SK-N-SH (cell line): ENCODE measurements at regions not wholly inside any gene's neighbourhood (a gene's known extent, or its start where the extent isn't known, plus 50 kb on each side); places are given as distances from the start of the nearest gene placed in this dataset.

ENCODE experiments used
- CTCF ChIA-PET: fragments of 300-600, 350-600 bp; formaldehyde crosslinking; extraction: SDS; loops from one replicate; lab custom pipeline; 2021; lab: Yijun Ruan, JAX
- POLR2A ChIA-PET: fragments of 350-600 bp; sonication (Branson Sonifier 250); formaldehyde crosslinking; extraction: SDS; loops from one replicate; lab custom pipeline; 2020; ENCODE audit warnings: antibody characterized with exemption, inconsistent platforms; lab: Yijun Ruan, JAX
- DNase-seq: peaks from one replicate; pipeline ENCODE4 v3.0.0; 2012
- H2AFZ ChIP-seq: fragments of 200-600 bp; sonication (generic); 2 replicates; pipeline ENCODE4 v1.8.1; 2016; ENCODE audit warnings: antibody characterized with exemption, mild to moderate bottlenecking, low read depth
- H3F3A ChIP-seq: fragments of 200-600 bp; sonication (generic); replicated peaks from 2 replicates; pipeline ENCODE3; 2016; ENCODE audit warnings: antibody characterized with exemption, mild to moderate bottlenecking; ENCODE audit not compliant: insufficient read depth
- H3K27ac ChIP-seq, 2 experiments: fragments of 200-500 bp in 1 of 2; fragments of 200-600 bp in 1 of 2; sonication (Bioruptor generic) in 1 of 2; sonication (generic), shearing (Covaris generic) in 1 of 2; 2 replicates each; pipeline versions ENCODE4 v1.5.1 to v1.6.1; 2014 to 2016; ENCODE audit warnings: low read depth in 2 of 2, inconsistent platforms in 1 of 2, low read length in 1 of 2, mild to moderate bottlenecking in 1 of 2, mixed read lengths in 1 of 2
- H3K27me3 ChIP-seq: fragments of 200-600 bp; sonication (generic), shearing (Covaris generic); 2 replicates; pipeline ENCODE4 v1.6.1; 2016; ENCODE audit warnings: mixed run types; ENCODE audit not compliant: insufficient read depth
- H3K36me3 ChIP-seq, 2 experiments: fragments of 200-500 bp in 1 of 2; fragments of 200-600 bp in 1 of 2; sonication (Bioruptor generic) in 1 of 2; sonication (generic) in 1 of 2; replicated peaks in 1 of 2; 2 replicates each; pipeline versions ENCODE3 to v1.5.1; 2014 to 2016; ENCODE audit warnings: low read length in 1 of 2, mild to moderate bottlenecking in 1 of 2; ENCODE audit not compliant: insufficient read depth in 2 of 2, control insufficient read depth in 1 of 2
- H3K4me1 ChIP-seq, 2 experiments: fragments of 200-500 bp in 1 of 2; fragments of 200-600 bp in 1 of 2; sonication (Bioruptor generic) in 1 of 2; sonication (generic), shearing (Covaris generic) in 1 of 2; 2 replicates each; pipeline versions ENCODE4 v1.5.1 to v1.6.1; 2014 to 2016; ENCODE audit warnings: low read depth in 1 of 2, low read length in 1 of 2, mixed run types in 1 of 2; ENCODE audit not compliant: insufficient read depth in 2 of 2, control insufficient read depth in 1 of 2
- H3K4me2 ChIP-seq: fragments of 200-600 bp; sonication (generic), shearing (Covaris generic); 2 replicates; pipeline ENCODE4 v1.6.1; 2017; ENCODE audit warnings: mixed run types
- H3K4me3 ChIP-seq, 2 experiments: fragments of 200-500 bp in 1 of 2; fragments of 200-600 bp in 1 of 2; sonication (Bioruptor generic) in 1 of 2; sonication (generic), shearing (Covaris generic) in 1 of 2; 2 replicates each; pipeline versions ENCODE4 v1.5.1 to v1.8.1; 2014 to 2016; ENCODE audit warnings: low read depth in 2 of 2, inconsistent platforms in 1 of 2, low read length in 1 of 2, mild to moderate bottlenecking in 1 of 2, mixed read lengths in 1 of 2, moderate library complexity in 1 of 2
- H3K79me2 ChIP-seq: fragments of 200-600 bp; sonication (generic); 2 replicates; pipeline ENCODE4 v1.8.1; 2017; ENCODE audit warnings: mild to moderate bottlenecking; ENCODE audit not compliant: insufficient read depth
- H3K9ac ChIP-seq: fragments of 200-600 bp; sonication (generic); 2 replicates; pipeline ENCODE4 v1.6.1; 2017; ENCODE audit warnings: mixed run types
- H3K9me2 ChIP-seq: fragments of 200-600 bp; sonication (generic); 2 replicates; pipeline ENCODE4 v1.6.1; 2017; ENCODE audit warnings: mixed run types
- H3K9me3 ChIP-seq: fragments of 200-600 bp; sonication (generic); 2 replicates; pipeline ENCODE4 v1.6.1; 2017; ENCODE audit warnings: mixed run types, mild to moderate bottlenecking, moderate library complexity
- H4K20me1 ChIP-seq: fragments of 200-600 bp; sonication (generic); 2 replicates; pipeline ENCODE4 v1.6.1; 2017; ENCODE audit warnings: mild to moderate bottlenecking, mixed run types; ENCODE audit not compliant: insufficient read depth
- CHD2 ChIP-seq: fragments of 150-350 bp; IDR thresholded peaks from 2 replicates; pipeline ENCODE4 v1.6.1; 2018; ENCODE audit warnings: low read length; ENCODE audit not compliant: partially characterized antibody
- EP300 ChIP-seq, 2 experiments: IDR thresholded peaks; 2 replicates each; pipeline versions ENCODE4 v1.4.0 to v1.6.1; 2012; ENCODE audit warnings: borderline replicate concordance in 1 of 2, low read depth in 1 of 2, low read length in 1 of 2
- EZH2phosphoT487 ChIP-seq: fragments of 200-600 bp; sonication (generic); IDR thresholded peaks from 2 replicates; pipeline ENCODE4 v1.6.1; 2017; ENCODE audit warnings: low read depth, mixed run types, mild to moderate bottlenecking, antibody characterized with exemption, moderate library complexity, borderline replicate concordance
- FOSL2 ChIP-seq: IDR thresholded peaks from 2 replicates; pipeline ENCODE4 v1.4.0; 2012; ENCODE audit warnings: low read depth, mild to moderate bottlenecking, moderate library complexity, borderline replicate concordance
- FOXJ3 ChIP-seq: sonication (generic); formaldehyde crosslinking; IDR thresholded peaks from 2 replicates; pipeline ENCODE4 v1.5.1; 2020; ENCODE audit warnings: mild to moderate bottlenecking, missing genetic modification reagents
- FOXM1 ChIP-seq: IDR thresholded peaks from 2 replicates; pipeline ENCODE4 v1.4.0; 2012; ENCODE audit warnings: low read depth, mild to moderate bottlenecking
- GABPA ChIP-seq: IDR thresholded peaks from 2 replicates; pipeline ENCODE4 v1.4.0; 2012; ENCODE audit warnings: low read depth, mild to moderate bottlenecking
- GATA2 ChIP-seq: sonication (generic); formaldehyde crosslinking; IDR thresholded peaks from 2 replicates; pipeline ENCODE4 v1.5.0; 2020; ENCODE audit warnings: mild to moderate bottlenecking, missing genetic modification reagents
- JUND ChIP-seq: IDR thresholded peaks from 2 replicates; pipeline ENCODE4 v1.4.0; 2012
- NRF1 ChIP-seq: IDR thresholded peaks from 2 replicates; pipeline ENCODE4 v1.6.1; 2012; ENCODE audit warnings: low read depth, mild to moderate bottlenecking, low read length
- RAD21 ChIP-seq: IDR thresholded peaks from 2 replicates; pipeline ENCODE4 v1.6.1; 2012; ENCODE audit warnings: mild to moderate bottlenecking, low read length
- RFX5 ChIP-seq: IDR thresholded peaks from 2 replicates; pipeline ENCODE4 v1.6.1; 2012; ENCODE audit warnings: mild to moderate bottlenecking, improper control_type of control experiment, low read length
- TAF1 ChIP-seq: IDR thresholded peaks from 2 replicates; pipeline ENCODE4 v1.6.1; 2012; ENCODE audit warnings: low read depth, mild to moderate bottlenecking, low read length, moderate library complexity, borderline replicate concordance
- TCF12 ChIP-seq: IDR thresholded peaks from 2 replicates; pipeline ENCODE4 v1.4.0; 2012
- YY1 ChIP-seq: IDR thresholded peaks from 2 replicates; pipeline ENCODE4 v1.4.0; 2012; ENCODE audit warnings: low read depth, mild to moderate bottlenecking
- WGBS: methylation state at CpG from one replicate; pipeline ENCODE4 v1.1.6; 2017; ENCODE audit warnings: low lambda C conversion rate; 5-methylcytosine and 5-hydroxymethylcytosine counted together
- TF ChIP-seq, protein P1 (sequence below): fragments of 150-350 bp; IDR thresholded peaks from 2 replicates; pipeline ENCODE4 v1.6.1; 2017; ENCODE audit warnings: antibody characterized with exemption, low read length, low read depth, borderline replicate concordance
- TF ChIP-seq, protein P2 (sequence below): fragments of 200-600 bp; sonication (generic); IDR thresholded peaks from 2 replicates; pipeline ENCODE4 v1.6.1; 2017; ENCODE audit warnings: antibody characterized with exemption, mild to moderate bottlenecking, moderate library complexity
- TF ChIP-seq, protein P3 (sequence below): IDR thresholded peaks from 2 replicates; pipeline ENCODE4; 2012
- TF ChIP-seq, protein P4 (sequence below): IDR thresholded peaks from 2 replicates; pipeline ENCODE4 v1.6.1; 2012; ENCODE audit warnings: mild to moderate bottlenecking, low read depth, low read length, moderate library complexity

DNA sequence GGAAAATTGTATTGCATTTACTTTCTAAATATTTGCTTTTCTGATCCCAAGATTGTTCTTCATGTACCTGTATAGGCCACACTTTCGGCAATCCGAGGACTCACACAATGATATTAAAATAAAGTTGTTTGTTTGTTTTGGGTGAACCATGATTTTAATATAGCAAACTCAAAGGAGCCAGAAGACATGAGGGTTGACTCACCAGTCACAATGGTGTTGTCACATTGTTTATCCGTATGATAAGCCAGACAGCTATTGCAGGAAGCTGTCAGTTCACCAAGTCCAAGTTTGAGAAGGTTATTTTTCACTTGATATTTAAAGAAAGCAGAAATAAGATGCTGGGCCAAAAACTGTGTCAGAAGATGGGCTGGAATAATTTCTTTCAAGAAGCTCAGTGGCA lies 67.1 kb upstream of the CPM start:
- H3K79me2 ChIP-seq: no peaks in the 10 kb centered on the region
- WGBS: 61% methylated on average over 3 of the region's 3 CpGs
- H3K9me2 ChIP-seq: no peaks in the 10 kb centered on the region
- no peaks in the 10 kb centered on the region for H4K20me1 ChIP-seq
- no peaks in the 10 kb centered on the region for H3F3A ChIP-seq
- TF ChIP-seq FOSL2 (no peak), EZH2phosphoT487 (no peak), YY1 (no peak), JUND (no peak), CHD2 (no peak), FOXJ3 (CRISPR knock-in tag) (no peak), FOXM1 (no peak), TAF1 (no peak), RAD21 (no peak), TCF12 (no peak), GATA2 (CRISPR knock-in tag) (no peak), RFX5 (no peak), GABPA (no peak), EP300 (IDR thresholded peaks at IDR 0.05; ENCODE audit: borderline replicate concordance in 1 of 2, low read depth in 1 of 2, low read length in 1 of 2) (no peak), NRF1 (no peak)
- TF ChIP-seq, protein P1, sequence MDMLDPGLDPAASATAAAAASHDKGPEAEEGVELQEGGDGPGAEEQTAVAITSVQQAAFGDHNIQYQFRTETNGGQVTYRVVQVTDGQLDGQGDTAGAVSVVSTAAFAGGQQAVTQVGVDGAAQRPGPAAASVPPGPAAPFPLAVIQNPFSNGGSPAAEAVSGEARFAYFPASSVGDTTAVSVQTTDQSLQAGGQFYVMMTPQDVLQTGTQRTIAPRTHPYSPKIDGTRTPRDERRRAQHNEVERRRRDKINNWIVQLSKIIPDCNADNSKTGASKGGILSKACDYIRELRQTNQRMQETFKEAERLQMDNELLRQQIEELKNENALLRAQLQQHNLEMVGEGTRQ: no peak
- TF ChIP-seq, protein P2, sequence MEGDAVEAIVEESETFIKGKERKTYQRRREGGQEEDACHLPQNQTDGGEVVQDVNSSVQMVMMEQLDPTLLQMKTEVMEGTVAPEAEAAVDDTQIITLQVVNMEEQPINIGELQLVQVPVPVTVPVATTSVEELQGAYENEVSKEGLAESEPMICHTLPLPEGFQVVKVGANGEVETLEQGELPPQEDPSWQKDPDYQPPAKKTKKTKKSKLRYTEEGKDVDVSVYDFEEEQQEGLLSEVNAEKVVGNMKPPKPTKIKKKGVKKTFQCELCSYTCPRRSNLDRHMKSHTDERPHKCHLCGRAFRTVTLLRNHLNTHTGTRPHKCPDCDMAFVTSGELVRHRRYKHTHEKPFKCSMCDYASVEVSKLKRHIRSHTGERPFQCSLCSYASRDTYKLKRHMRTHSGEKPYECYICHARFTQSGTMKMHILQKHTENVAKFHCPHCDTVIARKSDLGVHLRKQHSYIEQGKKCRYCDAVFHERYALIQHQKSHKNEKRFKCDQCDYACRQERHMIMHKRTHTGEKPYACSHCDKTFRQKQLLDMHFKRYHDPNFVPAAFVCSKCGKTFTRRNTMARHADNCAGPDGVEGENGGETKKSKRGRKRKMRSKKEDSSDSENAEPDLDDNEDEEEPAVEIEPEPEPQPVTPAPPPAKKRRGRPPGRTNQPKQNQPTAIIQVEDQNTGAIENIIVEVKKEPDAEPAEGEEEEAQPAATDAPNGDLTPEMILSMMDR: no peak
- TF ChIP-seq, protein P3, sequence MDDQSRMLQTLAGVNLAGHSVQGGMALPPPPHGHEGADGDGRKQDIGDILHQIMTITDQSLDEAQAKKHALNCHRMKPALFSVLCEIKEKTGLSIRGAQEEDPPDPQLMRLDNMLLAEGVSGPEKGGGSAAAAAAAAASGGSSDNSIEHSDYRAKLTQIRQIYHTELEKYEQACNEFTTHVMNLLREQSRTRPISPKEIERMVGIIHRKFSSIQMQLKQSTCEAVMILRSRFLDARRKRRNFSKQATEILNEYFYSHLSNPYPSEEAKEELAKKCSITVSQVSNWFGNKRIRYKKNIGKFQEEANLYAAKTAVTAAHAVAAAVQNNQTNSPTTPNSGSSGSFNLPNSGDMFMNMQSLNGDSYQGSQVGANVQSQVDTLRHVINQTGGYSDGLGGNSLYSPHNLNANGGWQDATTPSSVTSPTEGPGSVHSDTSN: no peak
- TF ChIP-seq, protein P4, sequence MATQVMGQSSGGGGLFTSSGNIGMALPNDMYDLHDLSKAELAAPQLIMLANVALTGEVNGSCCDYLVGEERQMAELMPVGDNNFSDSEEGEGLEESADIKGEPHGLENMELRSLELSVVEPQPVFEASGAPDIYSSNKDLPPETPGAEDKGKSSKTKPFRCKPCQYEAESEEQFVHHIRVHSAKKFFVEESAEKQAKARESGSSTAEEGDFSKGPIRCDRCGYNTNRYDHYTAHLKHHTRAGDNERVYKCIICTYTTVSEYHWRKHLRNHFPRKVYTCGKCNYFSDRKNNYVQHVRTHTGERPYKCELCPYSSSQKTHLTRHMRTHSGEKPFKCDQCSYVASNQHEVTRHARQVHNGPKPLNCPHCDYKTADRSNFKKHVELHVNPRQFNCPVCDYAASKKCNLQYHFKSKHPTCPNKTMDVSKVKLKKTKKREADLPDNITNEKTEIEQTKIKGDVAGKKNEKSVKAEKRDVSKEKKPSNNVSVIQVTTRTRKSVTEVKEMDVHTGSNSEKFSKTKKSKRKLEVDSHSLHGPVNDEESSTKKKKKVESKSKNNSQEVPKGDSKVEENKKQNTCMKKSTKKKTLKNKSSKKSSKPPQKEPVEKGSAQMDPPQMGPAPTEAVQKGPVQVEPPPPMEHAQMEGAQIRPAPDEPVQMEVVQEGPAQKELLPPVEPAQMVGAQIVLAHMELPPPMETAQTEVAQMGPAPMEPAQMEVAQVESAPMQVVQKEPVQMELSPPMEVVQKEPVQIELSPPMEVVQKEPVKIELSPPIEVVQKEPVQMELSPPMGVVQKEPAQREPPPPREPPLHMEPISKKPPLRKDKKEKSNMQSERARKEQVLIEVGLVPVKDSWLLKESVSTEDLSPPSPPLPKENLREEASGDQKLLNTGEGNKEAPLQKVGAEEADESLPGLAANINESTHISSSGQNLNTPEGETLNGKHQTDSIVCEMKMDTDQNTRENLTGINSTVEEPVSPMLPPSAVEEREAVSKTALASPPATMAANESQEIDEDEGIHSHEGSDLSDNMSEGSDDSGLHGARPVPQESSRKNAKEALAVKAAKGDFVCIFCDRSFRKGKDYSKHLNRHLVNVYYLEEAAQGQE: no peak
- no peak for DNase-seq
- H3K27ac ChIP-seq: no peak overlapping the region
- H3K4me1 ChIP-seq: no peaks in the 10 kb centered on the region
- no peak overlapping the region for H2AFZ ChIP-seq
- no peak overlapping the region for H3K4me2 ChIP-seq
- POLR2A ChIA-PET: no interaction called here
- no peaks in the 10 kb centered on the region for H3K36me3 ChIP-seq
- H3K27me3 ChIP-seq: no peaks in the 10 kb centered on the region
- no peak overlapping the region for H3K4me3 ChIP-seq
- H3K9ac ChIP-seq: no peak overlapping the region
- no peaks in the 10 kb centered on the region for H3K9me3 ChIP-seq
- CTCF ChIA-PET: no interaction called here
